Astrocyte (in vitro differentiated cells and primary cell): ENCODE measurements at regions not wholly inside any gene's neighbourhood (a gene's known extent, or its start where the extent isn't known, plus 50 kb on each side); places are given as distances from the start of the nearest gene placed in this dataset.

Experiments
- DNase-seq: peaks from one replicate; pipeline ENCODE4 v3.0.0-alpha.2; 2010; ENCODE audit warnings: low read depth
- FAIRE-seq: peaks from 2 replicates; lab custom pipeline; 2011; peaks lifted over from hg19 to GRCh38; lab: Jason Lieb, UNC
- H2AFZ ChIP-seq: 2 replicates; pipeline ENCODE4 v1.6.0; 2012; ENCODE audit warnings: low read depth, low read length, inconsistent platforms
- H3K27ac ChIP-seq: 2 replicates; pipeline ENCODE4 v1.5.1; 2011; ENCODE audit warnings: low read depth, low read length, inconsistent platforms
- H3K27me3 ChIP-seq: 2 replicates; pipeline ENCODE4 v1.6.0; 2011; ENCODE audit warnings: low read length, inconsistent platforms; ENCODE audit not compliant: insufficient read depth
- H3K36me3 ChIP-seq: 2 replicates; pipeline ENCODE4 v1.5.1; 2011; ENCODE audit warnings: low read length, inconsistent platforms; ENCODE audit not compliant: insufficient read depth
- H3K4me1 ChIP-seq: 2 replicates; pipeline ENCODE4 v1.5.1; 2011; ENCODE audit warnings: low read length, inconsistent platforms; ENCODE audit not compliant: insufficient read depth
- H3K4me2 ChIP-seq: 2 replicates; pipeline ENCODE4 v1.6.0; 2012; ENCODE audit warnings: low read length, inconsistent platforms
- H3K4me3 ChIP-seq: 2 replicates; pipeline ENCODE4 v1.5.1; 2011; ENCODE audit warnings: low read depth, mild to moderate bottlenecking, low read length, inconsistent platforms; ENCODE audit not compliant: insufficient read depth
- H3K79me2 ChIP-seq: 2 replicates; pipeline ENCODE4 v1.6.0; 2012; ENCODE audit warnings: mild to moderate bottlenecking, low read length, inconsistent platforms; ENCODE audit not compliant: insufficient read depth
- H3K9ac ChIP-seq: 2 replicates; pipeline ENCODE4 v1.6.0; 2012; ENCODE audit warnings: mild to moderate bottlenecking, low read length, inconsistent platforms
- H3K9me3 ChIP-seq: 2 replicates; pipeline ENCODE4 v1.5.1; 2012; ENCODE audit warnings: low read depth, mild to moderate bottlenecking, low read length, inconsistent platforms; ENCODE audit not compliant: insufficient read depth
- H4K20me1 ChIP-seq: 2 replicates; pipeline ENCODE4 v1.6.0; 2012; ENCODE audit warnings: low read length, inconsistent platforms; ENCODE audit not compliant: insufficient read depth
- H3K27ac Mint-ChIP-seq: one replicate; pipeline ENCODE4 v1.8.0; 2021; ENCODE audit warnings: mild to moderate bottlenecking, mixed read lengths; ENCODE audit not compliant: unreplicated experiment
- H3K27me3 Mint-ChIP-seq: one replicate; pipeline ENCODE4 v1.8.0; 2021; ENCODE audit warnings: low read depth, mixed read lengths; ENCODE audit not compliant: unreplicated experiment
- H3K36me3 Mint-ChIP-seq: one replicate; pipeline ENCODE4 v1.8.0; 2021; ENCODE audit warnings: low read depth, mixed read lengths; ENCODE audit not compliant: unreplicated experiment
- H3K4me1 Mint-ChIP-seq: one replicate; pipeline ENCODE4 v1.8.0; 2021; ENCODE audit warnings: low read depth, mixed read lengths; ENCODE audit not compliant: unreplicated experiment
- H3K4me3 Mint-ChIP-seq: one replicate; pipeline ENCODE4 v1.8.0; 2021; ENCODE audit warnings: mild to moderate bottlenecking, moderate library complexity, mixed read lengths; ENCODE audit not compliant: unreplicated experiment
- H3K9me3 Mint-ChIP-seq: one replicate; pipeline ENCODE4 v1.8.0; 2021; ENCODE audit warnings: mild to moderate bottlenecking, mixed read lengths; ENCODE audit not compliant: unreplicated experiment
- CTCF ChIP-seq: IDR thresholded peaks from 2 replicates; pipeline ENCODE4 v1.5.1; 2011; ENCODE audit warnings: low read depth, mild to moderate bottlenecking, inconsistent platforms, low read length, moderate library complexity; ENCODE audit not compliant: insufficient read depth
- EZH2 ChIP-seq: IDR thresholded peaks from 2 replicates; pipeline ENCODE4 v1.6.1; 2012; ENCODE audit warnings: mild to moderate bottlenecking, low read length, inconsistent platforms; ENCODE audit not compliant: insufficient read depth

- peaks cover 26% of the 10 kb centered on the region for H3K4me1 Mint-ChIP-seq
- H3K27me3 Mint-ChIP-seq: peaks cover 7% of the 10 kb centered on the region
- TF ChIP-seq CTCF: no peak
- no peak for TF ChIP-seq EZH2
- H3K4me3 ChIP-seq: no peak overlapping the region
- H3K4me3 Mint-ChIP-seq: no peak overlapping the region
- no peaks in the 10 kb centered on the region for H3K79me2 ChIP-seq
- no peak overlapping the region for H3K4me2 ChIP-seq
- FAIRE-seq (no peak), DNase-seq (peak; percentile 61)
- H2AFZ ChIP-seq: no peak overlapping the region
- H3K27ac ChIP-seq: no peak overlapping the region
- H3K9me3 ChIP-seq: no peaks in the 10 kb centered on the region
- peaks cover 4% of the 10 kb centered on the region for H3K4me1 ChIP-seq
- H3K27ac Mint-ChIP-seq: no peak overlapping the region
- no peaks in the 10 kb centered on the region for H3K36me3 ChIP-seq
- H4K20me1 ChIP-seq: no peaks in the 10 kb centered on the region
- no peaks in the 10 kb centered on the region for H3K27me3 ChIP-seq
- H3K36me3 Mint-ChIP-seq: no peaks in the 10 kb centered on the region
- no peaks in the 10 kb centered on the region for H3K9me3 Mint-ChIP-seq
- no peak overlapping the region for H3K9ac ChIP-seq
Observed at GRCh38 chr7:113199841-113200240, 81.5 kb upstream of the SMIM30 start.

DNA sequence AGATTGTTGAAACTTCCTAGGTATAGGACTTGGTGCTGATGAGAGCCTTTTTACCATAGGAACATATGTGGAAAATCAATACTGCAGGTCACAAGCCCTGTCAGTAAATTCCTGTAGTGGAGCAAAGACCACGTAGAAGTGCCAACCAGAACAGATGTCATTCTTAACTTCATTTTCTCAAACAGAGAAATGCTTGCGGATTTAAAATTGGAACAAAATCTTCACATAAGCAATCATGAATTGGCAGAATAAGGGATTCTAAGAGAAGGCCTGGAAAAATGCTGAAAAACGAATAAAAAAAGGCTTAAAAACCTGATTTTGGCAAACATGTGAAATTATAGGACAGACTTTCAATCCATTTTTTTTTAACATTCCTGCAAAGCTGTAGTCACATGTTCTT lies 80.8 kb upstream of the SMIM30 start:
- no peak overlapping the region for H3K27ac Mint-ChIP-seq
- Histone ChIP-seq H3K79me2 (no peaks in the 10 kb centered on the region), H3K27ac (no peak overlapping the region), H2AFZ (no peak overlapping the region), H3K27me3 (no peaks in the 10 kb centered on the region), H3K9me3 (no peaks in the 10 kb centered on the region), H3K36me3 (no peaks in the 10 kb centered on the region), H3K4me2 (no peak overlapping the region), H3K4me3 (no peak overlapping the region), H3K4me1 (peaks cover 4% of the 10 kb centered on the region), H4K20me1 (no peaks in the 10 kb centered on the region), H3K9ac (no peak overlapping the region)
- no peaks in the 10 kb centered on the region for H3K36me3 Mint-ChIP-seq
- FAIRE-seq (no peak), DNase-seq (no peak)
- H3K4me1 Mint-ChIP-seq: peaks cover 26% of the 10 kb centered on the region
- peaks cover 7% of the 10 kb centered on the region for H3K27me3 Mint-ChIP-seq
- TF ChIP-seq CTCF (no peak), EZH2 (no peak)
- H3K4me3 Mint-ChIP-seq: no peak overlapping the region
- H3K9me3 Mint-ChIP-seq: peaks cover under 1% of the 10 kb centered on the region

DNA sequence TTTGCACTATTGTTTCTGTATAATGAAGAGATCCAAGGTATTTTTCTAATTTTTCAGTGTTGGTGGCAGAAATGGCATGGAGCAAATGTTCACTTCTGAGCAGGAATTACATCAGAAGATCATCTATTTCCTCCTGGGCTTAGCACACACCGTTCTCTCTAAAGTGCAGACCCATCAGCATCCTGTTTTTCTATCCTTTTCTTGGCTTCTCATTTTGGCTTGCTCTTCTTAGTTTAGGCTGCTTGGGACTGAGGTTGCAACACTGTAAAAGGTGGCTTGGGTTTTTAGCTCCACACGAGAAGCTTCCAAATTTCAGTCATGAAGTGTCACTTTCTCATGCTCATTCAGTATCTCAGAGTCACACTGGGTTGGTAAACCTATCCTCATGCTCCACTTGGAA lies 79.9 kb upstream of the SMIM30 start:
- Mint-ChIP-seq H3K36me3 (no peaks in the 10 kb centered on the region), H3K4me1 (peaks cover 26% of the 10 kb centered on the region), H3K4me3 (no peak overlapping the region), H3K27me3 (peaks cover 2% of the 10 kb centered on the region), H3K27ac (no peak overlapping the region), H3K9me3 (peaks cover 2% of the 10 kb centered on the region)
- DNase-seq (no peak), FAIRE-seq (no peak)
- no peaks in the 10 kb centered on the region for H3K27me3 ChIP-seq
- H2AFZ ChIP-seq: no peak overlapping the region
- TF ChIP-seq CTCF: no peak
- no peak for TF ChIP-seq EZH2
- H3K4me1 ChIP-seq: peaks cover 4% of the 10 kb centered on the region
- no peak overlapping the region for H3K27ac ChIP-seq
- no peak overlapping the region for H3K4me3 ChIP-seq
- H3K79me2 ChIP-seq: no peaks in the 10 kb centered on the region
- no peaks in the 10 kb centered on the region for H3K36me3 ChIP-seq
- H3K4me2 ChIP-seq: no peak overlapping the region
- no peak overlapping the region for H3K9ac ChIP-seq
- H4K20me1 ChIP-seq: no peaks in the 10 kb centered on the region
- H3K9me3 ChIP-seq: no peaks in the 10 kb centered on the region
